T1000 (cell line): ENCODE measurements at regions not wholly inside any gene's neighbourhood (a gene's known extent, or its start where the extent isn't known, plus 50 kb on each side); places are given as distances from the start of the nearest gene placed in this dataset.

Experiments
- DNase-seq: peaks from one replicate; lab custom pipeline; 2025; ENCODE audit warnings: mixed read lengths; lab: John Stamatoyannopoulos, UW

DNA sequence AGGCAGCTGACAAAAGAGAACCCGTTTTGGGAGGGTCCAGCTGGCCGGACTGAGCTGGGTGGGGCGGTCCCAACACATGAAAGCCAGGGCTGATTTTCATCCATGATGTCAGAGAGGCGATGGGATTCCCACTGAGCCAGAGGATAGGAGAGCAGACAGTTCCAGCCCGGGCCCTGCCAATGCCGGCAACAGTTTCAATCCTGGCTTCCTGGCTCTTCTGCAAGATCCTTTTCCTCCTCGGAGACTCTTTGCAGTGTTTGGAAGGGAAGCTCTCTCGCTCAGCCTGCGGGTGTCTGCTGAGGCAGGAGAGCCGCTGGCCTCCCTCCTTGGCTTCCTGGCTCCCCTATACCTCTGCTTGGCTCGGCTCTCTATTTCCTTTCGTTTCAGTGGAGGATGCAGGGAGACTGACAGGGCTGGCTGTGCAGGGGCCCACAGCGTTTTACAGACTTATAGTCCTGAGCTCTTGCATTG lies 145.5 kb upstream of the SOX9 start:
- DNase-seq = no peak

DNA sequence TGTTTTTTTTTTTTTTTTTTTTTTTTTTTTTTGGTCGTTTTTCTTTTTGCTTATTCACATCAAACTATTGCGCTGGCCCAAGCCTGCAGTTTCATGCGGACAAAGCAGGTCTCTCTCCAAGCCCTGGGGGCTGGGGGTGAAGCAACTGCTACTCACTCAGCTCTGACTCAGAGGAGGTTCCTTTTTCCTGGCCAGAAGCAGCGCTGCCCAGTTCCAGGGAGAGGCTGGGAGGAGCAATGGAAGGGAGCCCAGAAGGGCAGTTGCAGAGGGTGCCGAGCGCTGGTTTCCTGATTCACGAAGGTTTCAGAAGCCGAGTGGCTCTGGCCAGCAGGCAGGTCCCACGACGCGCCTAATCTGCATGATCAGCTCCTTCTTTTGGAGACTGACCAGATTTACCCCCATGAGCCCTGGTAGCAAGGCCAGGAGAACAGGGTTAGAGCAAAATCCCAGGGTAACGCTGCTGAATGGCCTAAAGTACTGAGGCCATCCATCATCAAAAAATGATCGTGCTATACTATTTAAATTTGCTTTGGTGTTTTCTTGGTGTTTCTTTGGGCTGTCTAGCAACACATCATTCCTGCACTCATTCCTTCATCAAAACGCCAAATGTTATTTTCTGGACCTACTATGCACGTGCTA lies 144.7 kb upstream of the SOX9 start:
- peak; percentile 94 for DNase-seq

DNA sequence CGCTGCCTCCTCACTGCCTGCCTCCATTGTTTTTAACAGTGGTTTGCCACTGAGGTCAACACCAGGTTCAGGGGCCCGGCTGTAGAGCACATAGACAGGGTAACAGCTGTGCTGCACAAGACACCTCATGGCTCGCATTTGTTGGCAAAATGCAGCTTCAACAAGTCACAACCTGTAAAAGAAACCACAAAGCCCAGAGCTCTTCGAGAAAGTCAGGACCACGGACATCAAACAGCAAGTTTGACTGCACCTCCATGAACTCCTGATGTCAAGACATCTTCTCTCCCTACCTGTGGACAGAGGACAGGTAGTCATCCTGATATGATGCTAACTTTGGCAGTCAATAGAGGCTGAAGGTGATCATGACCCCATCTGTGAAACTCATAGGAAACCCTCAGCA lies 142.4 kb upstream of the SOX9 start:
- DNase-seq = no peak

DNA sequence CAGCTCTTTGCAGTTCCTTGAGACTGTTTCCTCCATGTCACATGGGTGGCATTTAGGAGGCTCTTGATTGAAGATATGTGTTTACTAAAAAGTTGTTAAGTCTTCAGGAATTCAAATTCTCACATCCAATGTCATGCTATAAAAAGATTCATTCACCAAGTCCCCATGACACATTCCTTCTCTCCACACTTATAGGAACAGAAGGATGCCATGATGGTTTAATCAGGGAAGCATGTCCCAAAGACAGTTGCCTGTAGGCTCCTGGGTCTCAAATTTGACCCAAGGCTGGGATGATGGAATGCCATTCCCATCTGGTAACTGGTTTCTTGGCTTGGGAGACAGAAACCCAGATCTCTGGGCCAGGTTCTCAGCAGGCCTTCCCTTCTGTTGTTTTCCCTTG lies 140.6 kb upstream of the SOX9 start:
- no peak for DNase-seq

DNA sequence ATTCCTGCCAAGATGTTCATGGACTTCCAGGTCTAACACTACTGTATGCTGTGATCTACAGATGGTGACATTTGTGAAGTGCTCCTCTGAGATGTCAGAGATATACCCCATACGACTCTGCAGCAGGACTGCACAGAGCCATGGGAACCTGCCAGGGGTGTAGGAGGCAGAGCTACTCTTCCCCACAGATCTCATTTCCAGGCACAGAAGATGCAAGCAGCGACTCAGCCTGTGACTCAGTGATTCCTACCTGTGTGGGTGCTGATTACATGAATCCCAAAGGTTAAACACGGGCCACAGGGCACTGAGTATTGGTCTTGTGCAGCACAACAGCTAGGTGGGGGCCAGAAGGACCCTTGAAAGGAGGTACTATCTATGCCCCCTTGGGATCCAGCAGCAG lies 137.0 kb upstream of the SOX9 start:
- no peak for DNase-seq

DNA sequence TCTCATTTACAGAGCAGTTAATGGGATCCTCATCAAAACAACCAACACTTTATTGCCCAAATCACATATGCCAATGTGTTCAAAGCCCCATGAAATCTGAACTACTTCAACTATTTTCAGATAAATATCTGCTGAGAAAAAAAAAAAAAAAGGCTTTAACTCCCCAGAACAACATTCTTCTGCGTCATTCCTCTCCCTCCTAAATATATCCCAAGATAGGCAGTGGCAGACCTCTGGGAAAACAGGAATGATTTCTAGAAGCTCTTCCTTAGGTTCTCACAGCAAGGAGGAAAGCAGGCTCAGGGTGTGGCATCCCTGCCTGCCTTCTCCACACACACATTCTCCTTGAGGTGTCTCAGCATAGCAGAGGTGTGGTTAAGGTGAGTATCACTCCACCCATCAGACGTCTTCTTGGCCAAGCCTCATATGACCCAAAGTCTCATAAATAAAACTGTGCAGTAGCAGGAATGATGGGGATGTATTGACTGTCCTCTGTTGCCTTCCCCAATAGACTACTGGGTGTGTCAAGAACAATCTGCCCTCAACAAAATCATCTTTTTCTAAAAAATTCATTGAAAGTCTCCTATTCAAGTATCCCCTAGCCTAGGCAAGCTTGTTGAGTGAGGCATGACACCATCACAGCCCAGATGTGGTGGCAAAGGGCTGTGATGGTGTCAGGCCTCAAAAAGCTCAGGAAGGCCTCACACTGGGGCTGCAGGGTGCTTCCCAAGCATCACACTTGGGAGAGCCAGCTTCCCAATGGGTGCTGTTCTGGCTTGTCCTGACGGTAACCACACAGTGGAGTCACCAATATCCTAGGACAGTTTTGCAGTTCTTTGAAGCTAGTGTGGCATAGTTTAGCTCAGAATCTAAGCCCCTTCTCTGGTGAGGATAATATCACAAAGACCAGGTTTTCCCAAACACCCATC lies 135.4 kb upstream of the SOX9 start:
- DNase-seq = no peak

DNA sequence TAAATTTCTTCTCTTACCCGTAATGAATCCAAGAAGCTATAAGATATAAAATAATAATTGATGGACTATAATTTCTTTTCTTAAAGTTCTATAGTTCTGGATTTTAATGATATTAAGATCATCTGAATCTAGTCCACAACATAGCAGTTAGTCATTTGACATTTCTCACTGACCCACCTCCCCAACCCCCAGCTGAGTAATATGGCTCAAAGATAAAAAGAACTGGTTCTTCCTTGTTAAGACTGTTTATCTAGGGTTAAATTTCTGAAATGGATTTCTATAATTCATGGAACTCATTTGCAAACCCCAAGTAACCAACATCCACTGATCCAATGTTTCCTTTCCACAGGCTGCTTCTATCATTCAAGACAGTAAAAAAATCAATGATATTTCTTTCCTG lies 133.9 kb upstream of the SOX9 start:
- no peak for DNase-seq

DNA sequence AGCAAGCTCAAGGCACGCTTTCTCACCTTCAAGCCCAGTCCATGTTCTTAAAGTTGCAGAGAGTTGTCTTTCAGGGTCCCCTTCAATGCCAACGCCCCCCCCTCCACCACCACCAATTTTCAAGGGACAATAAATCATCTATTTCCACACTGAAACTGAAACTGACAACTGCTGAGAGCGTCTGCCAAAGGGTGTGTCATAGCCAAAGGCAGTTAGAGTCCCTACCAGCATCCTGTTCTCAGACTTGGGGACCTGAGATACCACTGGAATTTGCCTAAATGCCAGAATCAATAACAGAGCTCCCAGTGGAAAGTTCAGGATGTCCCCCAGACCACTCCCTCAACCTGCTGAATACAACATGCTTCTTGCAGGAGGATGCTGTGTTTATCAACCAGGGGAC lies 133.2 kb upstream of the SOX9 start:
- DNase-seq = no peak

DNA sequence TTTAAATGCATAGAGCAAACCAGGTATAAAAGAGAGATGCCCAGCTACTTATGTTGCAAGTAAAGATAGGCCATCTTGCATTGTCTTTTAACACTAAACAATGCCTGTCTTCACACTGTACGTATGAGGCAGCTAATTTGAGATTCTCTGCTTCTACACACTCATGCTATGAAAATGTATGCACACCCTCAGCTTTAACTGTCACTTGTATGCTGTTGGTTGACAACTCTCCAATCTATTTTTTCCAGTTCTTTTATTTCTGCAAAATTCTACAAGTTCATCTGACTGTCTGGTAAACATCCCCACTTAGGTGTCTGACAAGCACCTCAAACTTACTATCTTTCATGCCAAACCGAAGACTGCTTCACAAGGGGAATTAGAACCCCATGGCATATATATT lies 131.7 kb upstream of the SOX9 start:
- DNase-seq = no peak

DNA sequence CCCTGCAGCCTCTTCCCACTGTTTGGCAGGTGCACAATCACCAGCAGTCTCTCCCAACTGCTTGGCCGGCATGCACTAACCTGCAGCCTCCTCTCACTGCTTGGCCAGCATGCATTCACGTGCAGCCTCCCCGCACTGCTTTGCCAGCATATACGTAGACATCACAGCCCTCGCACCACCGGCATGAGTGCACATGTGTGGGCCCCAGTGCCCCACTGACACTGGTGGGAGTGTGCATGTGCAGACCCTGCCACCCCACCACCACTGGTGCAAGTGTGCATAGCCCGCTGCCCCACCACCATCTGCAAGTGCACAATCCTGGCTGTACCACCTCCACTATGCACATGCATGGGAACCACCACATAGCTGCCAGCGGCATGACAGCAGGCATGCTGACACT lies 127.5 kb upstream of the SOX9 start:
- no peak for DNase-seq

DNA sequence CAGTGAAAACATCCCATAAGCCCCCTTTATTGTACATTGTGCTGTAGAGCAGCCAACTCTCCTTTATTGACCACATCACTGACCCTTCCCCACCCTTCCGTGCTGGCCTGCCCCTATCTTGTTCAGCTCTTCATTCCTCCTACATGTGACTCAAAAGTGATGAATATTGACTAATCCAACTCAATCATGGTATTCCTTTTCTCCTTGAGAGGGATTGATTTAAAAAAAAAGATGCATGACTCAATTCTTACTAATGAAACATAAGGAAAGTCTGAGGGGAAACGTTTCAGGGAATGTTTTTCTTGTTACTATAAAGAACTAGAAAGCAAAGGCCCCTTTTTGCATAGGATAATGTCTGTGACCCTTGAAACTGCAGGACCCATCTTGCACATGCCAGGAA lies 125.2 kb upstream of the SOX9 start:
- DNase-seq = no peak

DNA sequence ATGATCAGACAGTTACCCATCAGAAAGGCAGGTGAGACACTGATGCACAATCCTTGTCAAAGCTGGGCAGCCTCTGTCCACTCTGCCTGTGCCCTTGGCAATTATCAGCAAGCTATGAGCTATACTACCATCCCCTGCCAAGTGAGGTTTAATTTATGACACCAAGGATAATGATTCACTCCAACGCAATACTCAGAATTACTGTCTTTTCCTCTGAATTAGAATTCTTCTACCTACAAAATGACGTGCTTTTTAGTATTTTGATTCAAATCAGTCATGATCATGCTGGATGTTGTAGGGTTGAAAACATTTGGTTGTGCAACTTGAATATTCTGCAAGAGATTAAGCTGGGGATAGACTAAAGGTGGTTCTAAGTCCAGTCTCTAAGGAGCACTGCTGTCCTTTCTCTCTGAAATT lies 116.8 kb upstream of the SOX9 start:
- no peak for DNase-seq

DNA sequence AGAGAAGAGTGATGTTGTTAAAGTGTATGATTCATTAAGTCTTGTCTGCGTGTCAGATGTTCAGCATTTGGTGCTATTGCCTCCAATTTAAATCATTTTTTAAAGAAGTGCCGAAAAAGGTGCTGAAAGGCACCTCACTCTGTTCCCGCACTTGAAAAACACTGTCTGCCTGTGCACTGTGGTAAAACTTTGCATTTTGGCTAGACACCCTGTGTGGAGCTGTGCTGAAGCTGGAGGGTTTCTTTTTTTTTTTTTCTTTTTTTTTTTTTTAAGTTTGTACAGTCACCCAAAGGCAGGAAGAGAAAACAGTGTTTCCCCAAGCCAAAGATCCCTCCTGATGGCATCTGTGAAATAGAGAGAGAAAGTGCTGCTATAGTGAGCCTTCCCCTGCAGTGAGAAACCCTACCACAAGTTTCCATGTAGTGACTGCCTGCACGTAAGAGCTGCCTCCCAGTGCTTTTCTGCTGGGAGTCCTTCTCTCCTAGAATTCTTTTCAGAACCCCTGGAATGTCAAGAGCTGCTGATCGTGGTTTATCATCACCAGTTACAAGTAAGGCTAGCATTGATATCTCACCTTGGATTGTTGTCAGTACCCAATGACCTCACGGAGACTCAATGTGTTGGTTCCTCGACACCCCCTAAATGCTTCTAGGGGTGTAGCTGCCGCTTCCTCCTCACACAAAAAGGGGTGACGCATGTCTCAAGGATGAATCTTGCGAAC lies 116.0 kb upstream of the SOX9 start:
- DNase-seq = no peak

DNA sequence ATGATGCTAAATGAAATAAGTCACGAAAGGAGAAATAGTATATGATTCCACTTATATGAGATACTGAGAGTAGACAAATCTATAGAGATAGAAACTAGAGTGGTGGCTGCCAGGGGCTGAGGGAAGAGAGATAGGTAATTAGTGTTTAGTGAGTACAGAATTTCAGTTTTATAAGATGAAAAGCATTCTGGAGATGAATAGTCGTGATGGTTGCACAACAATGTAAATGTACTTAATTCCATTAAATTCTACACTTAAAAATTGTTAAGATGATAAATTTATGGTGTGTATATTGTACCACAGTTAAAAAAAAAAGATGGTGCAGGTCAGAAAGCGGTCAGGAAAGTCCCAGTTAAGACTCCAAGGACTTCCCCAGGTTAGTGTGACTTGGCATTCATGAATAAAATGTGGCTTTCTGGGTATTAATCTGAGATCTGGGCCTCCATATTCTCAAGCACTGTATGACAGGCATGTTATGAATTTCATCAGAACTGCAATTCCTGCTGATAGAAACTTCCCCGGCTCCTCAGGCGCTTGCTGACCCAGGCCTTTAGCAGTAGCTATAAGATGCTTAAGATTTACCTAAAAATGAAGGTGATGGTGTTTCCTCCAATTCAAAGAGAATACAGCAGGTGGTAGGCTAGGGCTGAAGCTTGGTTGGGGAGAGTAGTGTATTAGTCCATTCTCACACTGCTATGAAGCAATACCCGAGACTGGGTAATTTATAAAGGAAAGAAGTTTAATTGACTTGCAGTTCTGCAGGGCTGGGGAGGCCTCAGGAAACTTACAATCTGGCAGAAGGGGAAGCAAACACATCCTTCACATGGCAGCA lies 115.3 kb upstream of the SOX9 start:
- DNase-seq = no peak

DNA sequence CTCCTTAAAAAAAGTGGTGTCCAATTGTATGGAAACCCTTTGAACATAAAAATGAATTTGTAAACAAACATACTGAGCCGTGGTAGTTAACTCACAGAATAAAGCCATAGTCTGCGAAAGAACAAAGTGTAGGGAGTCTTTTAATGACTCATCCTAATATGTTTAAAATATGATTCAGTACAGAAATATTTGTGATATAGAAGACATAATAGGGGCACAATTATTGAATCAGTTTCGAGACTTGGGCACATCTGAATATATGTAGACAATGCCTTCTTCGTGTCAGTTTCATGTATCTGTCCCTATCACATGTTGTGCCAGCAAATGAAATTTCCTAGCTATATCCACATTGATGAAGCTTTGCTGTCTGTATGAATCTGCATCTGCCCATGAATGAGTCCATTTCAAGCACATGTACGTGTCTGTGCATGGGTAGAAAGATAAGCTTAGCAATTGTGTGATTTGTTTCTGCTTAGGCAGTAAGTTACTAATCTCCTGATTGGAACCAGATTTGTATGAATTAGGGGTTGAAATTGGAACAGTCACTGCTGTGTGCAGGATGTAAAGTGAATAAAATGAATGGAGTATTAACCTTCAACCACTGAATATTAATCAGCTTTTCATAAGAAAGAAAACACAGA lies 112.5 kb upstream of the SOX9 start:
- no peak for DNase-seq

DNA sequence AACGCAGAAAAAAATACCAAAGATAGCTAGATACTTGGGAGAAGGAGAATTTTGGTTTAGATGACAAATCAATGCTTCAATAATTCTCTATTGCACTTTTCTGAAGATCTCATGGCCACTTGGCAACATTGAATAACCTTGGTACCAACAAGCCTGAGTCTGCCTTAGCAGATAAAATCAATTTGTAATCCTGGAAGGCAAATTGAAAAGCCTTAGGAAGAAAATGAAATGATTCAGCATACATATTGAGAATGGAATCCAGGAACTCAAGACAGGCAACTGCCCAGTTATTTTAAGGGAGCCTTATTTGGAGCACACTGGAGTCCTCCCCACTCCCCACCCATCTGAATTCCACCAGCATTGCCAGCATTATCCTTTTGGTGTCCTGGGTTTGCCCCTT lies 109.3 kb upstream of the SOX9 start:
- no peak for DNase-seq

DNA sequence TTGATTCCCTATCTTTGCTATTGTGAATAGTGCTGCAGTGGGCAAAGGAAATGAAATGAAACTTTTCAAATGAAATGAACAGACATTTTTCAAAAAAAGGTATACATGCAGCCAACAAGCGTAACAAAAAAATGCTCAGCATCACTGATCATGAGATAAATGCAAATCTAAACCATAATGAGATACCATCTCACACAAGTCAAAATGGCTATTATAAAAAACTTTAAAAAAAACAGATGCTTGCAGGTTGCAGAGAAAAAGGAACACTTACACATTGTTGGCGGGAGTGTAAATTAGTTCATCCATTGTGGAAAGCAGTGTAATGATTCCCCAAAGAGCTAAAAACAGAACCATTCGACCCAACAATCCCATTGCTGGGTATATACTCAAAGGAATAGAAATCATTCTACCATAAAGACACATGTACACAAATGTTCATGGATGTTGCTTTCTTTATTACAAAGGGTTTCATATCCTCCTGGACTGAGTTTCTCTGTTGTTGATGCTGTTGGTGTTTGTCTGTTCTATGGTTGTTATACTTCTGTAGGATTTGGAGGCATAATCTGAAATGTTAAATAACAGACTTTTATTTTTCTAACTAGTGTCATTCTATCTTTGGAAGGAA lies 99.3 kb upstream of the SOX9 start:
- DNase-seq = no peak

DNA sequence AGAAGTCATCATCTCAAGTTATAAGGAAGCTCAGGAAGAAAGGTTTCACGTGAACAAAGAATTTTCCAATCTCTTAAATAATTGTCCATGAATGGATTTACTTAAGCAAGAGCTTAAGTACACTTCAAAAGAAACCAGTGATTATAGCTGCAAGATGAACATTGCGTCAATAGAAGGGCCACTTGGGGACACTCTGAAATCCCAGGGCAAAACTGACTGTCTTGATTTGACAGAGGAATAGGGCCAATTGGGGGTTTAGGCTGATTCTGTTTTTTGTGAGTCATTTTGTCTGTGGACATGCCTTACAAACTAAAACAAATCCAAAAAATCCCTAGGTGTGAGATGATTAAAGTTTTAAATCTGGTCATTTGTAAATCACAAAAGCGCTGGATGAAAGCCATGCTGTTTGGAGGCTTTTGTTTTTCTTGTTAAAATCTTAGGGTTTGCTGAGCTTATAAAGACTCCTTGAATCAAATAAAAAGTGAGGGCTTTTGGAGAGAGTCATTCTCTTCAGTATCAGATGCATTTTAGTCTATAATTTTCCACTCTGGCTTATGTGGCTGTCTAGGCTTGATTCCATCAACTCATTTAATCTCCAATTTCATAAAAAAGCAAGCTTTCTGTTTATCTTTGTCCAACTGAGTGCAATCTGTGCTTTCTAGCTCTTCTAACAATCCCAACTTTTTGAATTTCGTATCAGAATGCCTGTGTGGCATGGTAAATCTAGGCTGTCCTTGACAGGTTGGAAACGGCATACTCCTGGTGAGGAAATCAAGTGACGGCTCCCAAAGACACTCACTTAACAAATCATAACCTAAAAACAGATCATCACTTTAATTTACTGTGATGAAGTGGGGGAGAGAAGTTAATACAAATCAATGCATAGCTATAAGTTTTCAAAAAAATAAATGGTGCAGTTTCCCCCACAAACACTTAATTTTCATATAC lies 98.2 kb upstream of the SOX9 start:
- no peak for DNase-seq

DNA sequence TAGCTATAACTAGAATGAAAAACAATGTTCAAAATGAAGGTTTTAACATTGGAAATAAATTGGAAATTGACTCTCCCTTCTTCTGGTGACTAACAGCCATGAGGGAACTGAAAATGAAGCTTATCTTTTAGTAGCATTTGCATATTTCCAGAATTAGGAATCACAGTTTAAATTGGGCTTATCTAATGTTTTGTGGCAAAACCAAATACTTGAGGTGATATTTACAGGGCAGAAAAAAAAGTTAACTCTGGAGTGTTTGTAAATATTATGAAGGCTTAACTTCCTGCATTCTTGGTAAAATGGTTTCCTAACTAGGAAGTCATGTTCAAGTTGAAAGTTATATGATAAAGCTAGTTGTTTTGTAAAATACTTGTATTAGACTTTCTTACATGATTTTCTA lies 96.4 kb upstream of the SOX9 start:
- no peak for DNase-seq

DNA sequence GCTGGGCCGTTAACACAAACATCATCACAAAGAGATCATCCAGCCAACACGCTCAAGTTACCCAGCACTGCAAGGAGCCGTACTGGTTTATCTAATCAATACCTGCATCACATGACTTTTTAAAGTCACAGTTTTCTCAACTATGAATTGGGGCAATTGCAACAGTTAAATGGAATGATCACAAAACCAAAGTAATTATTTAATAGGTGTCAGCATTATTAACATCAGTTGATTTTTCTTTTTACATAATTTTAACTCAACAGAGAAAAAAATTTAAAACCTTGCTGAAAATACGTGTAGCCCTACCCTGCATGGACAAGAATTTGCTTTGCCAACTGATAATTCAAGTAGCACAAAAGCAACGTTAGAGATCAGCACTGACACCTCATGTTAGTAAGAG lies 95.7 kb upstream of the SOX9 start:
- DNase-seq = no peak
